CD4-positive, alpha-beta T cell treated with Interleukin-10 for 1 hour (primary cell): ENCODE measurements at regions not wholly inside any gene's neighbourhood (a gene's known extent, or its start where the extent isn't known, plus 50 kb on each side); places are given as distances from the start of the nearest gene placed in this dataset.
A peak's percentile ranks its signal among the peaks of the same experiment; 100 is the strongest.
"Not testable (repeated sequence)": the region's sequence is repeated elsewhere in the genome, so short reads cannot be mapped to it uniquely, and the experiment has no call there.

ENCODE experiments used
- DNase-seq: peaks from one replicate; pipeline ENCODE4 v3.0.0-alpha.2; 2020

GRCh38 chr12:97938031-97938430, 475.4 kb downstream of the RMST start:
- DNase-seq = no peak

DNA sequence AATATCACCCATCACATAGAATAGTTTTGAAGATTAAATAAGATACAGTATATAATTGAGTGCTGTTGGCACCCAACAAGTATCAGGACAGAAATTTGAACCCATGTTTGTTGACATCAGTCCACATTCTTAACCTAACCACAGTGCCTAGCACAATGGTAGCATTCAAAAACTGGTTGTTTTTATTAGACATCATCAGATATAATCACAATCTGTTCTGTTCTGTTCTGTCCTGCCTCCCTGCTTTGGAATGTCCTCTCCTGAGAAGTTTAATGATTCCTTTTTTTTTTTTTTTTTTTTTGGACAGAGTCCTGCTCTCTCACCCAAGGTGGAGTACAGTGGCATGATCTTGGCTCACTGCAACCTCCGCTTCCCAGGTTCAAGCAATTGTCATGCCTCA, 476.6 kb downstream of the RMST start:
- DNase-seq = no peak

DNA sequence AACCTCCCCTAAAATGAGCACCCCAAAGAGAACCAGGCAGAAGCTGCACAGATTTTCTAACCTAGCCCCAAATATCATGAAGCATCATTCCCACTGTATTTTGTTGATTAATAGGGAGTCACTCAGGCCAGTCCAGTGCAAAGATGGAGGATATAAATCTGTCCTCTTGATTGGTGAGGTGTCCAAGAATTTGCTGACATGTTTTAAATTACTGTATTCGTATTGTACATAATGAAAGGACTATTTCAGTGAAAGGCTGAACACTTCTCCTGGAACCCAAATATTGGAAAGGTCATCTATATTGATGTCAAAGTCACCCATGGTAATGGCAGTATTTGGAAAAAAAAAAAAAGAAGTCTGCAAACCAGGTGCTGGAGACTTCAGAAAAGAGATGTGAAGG, 477.5 kb downstream of the RMST start:
- DNase-seq = no peak

DNA sequence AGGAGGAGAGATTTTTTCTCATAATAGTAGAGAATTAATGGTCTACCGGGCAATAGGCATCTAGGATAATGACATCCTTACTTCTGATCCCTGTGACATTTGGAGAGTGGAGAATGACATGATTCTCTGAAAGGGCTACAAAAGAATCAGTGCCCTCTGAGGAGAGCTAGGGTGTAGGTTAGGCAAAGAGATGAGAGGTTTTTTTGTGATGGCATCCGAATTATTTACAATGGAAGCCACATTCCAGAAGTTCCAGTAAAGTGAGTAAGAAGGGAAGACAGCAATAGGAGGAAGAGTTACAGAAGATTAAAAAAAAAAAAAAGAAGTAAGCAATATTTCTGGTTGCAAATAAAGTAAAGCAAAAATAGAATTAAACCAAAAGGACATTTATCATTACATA, 478.0 kb downstream of the RMST start:
- DNase-seq = no peak

- DNase-seq = no peak
Measured at GRCh38 chr12:97941686-97942354, 479.2 kb downstream of the RMST start.

DNA sequence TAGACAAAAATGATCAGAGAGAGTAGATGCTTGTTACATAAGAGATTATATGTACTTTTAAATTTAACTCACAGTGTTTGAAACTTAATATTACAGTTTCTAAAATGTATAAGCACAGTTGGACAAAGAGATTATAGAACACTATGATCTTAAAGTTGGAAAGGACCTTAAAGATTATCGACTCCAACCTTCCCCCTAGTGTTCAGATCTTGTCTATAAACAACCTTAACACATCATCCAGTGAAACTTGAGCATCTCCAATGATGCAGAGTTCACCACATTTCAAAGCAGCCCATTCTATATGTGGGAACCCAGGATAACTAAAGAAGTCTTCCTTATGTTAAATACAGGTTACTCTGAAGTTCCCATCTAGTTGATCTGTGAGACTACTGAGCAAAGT, 480.8 kb downstream of the RMST start:
- DNase-seq = no peak

DNA sequence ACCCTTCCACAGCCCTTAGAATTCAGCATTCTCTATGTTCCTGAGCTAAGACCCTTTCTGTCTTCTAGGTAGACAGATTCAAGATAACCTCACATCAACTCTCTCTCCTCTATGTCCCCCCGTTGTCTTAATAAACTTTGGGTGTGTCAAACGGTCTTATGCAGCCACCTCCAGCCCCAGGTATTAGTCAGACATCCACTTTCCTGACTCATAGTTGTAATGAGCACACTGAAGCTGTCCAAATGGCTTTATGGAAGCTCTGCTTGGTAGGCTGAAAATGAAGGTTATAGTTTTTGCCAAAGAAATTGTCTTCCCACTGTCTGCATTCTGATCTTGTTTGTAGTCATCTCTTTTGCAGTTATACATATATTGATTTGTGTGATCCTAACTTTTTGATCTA, 482.0 kb downstream of the RMST start:
- no peak for DNase-seq

- DNase-seq = no peak
Measured at GRCh38 chr12:97946701-97947100, 484.1 kb downstream of the RMST start.

DNA sequence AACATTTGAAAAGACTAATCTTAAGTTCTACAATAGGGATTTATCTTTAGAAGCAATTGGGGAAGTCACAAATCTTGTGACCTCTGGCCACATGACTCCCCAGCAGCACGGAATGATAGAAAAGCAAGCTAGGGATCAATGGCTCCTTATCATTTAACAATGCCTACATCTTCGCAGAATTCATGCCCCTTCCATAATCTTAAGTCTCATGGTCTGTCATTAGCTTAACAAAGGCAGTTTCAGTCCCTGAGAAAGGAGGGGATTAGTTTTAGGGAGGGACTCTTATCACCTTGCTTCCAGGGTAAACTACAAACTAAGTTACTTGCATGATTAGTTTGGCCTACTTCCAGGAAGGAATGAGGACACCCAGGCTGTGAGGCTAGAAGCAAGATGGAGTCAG, 486.0 kb downstream of the RMST start:
- no peak for DNase-seq

DNA sequence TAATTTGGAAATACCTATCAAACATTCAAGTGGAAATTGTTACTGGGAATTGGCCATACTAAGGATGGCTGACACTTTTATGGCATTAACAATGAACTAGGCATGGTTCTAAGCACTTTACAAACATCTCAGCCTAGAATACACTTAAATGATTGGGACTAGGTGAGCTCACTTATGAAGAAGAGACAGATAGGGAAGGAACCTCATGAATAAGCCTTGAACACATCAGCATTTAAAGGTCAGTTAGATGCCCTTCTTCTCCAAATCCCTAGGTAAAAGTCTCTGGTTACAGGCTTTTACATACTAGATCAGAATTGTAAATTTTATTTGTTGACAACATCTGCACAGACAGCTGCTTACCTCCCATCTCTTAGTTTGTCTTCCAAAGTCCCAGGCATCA, 488.6 kb downstream of the RMST start:
- no peak for DNase-seq

GRCh38 chr12:97951717-97952116, 489.1 kb downstream of the RMST start:
- no peak for DNase-seq

GRCh38 chr12:97957109-97957508, 494.5 kb downstream of the RMST start:
- DNase-seq = no peak

DNA sequence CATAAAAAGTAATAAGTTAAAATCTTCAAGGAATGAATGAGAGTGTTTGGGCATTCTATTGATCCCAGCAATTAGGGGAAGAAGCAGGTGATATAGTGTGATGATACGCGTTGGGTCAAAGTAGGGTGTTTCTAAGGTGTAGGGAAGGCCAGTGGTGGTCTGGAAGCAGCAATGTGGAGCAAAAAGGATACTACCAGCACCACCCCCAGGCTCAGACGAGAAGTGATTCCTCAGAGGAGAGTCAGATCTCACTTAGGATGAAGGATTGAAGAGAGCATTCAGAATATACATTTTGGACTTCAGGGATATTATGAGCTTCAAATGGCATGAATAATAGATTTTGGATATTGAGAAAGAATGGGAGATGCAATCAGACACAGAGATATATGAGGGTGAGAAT, 497.6 kb downstream of the RMST start:
- DNase-seq = no peak

- peak; percentile 7 for DNase-seq
Measured at GRCh38 chr12:97960741-97961608, 498.4 kb downstream of the RMST start.

GRCh38 chr12:97967831-97968230, 505.2 kb downstream of the RMST start:
- DNase-seq = no peak

- DNase-seq = no peak
Measured at GRCh38 chr12:97968641-97969197, 506.1 kb downstream of the RMST start.

DNA sequence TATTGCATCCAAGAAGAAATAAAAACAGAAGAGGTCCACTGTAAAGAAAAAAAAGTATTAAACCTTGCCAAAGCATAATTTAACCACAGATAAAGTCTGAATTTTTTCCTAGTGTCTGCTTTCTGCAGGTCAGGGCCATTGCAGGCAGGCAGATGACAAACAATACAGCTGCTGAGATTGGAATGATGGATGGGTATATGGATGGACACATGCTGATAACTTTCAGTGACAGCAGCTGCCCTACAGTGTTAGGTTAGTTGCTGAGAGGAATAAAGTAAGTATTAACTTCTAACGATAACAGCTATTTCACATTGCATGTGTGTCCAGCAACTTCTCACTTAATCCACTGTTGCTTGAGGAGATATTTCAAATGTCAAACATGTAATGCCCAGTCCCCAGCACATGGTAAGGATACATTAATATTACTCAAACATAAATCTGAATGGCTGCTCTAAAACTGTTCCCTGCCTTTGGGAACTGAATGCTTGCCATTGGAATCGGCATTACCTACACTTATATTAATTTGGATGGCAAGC, 515.3 kb downstream of the RMST start:
- DNase-seq = no peak

- DNase-seq = no peak
Measured at GRCh38 chr12:97982684-97983083, 520.1 kb downstream of the RMST start.

DNA sequence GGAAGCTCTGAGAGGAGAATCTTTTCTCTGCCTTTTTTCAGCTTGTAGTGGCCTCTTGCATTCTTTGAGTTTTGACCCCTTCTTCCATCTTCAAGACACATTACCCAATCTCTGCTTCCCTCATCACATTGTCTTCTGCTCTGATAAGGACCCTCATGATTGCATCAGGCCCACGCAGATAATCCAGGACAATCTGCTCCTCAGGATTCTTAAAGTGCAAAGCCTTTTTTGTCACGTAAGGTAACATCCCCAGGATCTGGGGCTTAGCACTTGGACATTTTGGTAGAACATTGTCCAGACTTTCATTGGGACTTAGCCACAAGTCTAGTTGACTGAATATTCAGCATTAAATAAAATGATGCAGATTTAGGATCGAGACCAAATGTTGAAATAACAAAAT, 521.2 kb downstream of the RMST start:
- no peak for DNase-seq

DNA sequence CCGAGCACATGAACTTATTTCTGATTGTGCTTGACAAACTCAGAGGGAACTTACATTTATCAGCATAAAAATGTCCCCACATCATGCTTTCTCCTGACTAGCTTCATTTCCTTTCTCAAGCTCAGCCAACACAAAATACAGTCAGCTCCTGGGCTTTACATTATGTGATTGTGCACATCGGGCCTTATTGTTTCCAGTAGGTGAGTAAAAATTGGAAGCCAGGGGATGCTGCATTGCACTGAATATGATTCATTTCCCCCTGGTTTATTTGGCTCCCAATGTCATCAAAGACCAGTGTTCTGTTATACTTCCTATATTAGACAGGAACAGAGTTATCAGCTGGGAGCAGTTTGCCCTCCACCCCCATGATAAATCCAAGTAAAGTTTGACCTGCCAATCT, 521.8 kb downstream of the RMST start:
- no peak for DNase-seq

DNA sequence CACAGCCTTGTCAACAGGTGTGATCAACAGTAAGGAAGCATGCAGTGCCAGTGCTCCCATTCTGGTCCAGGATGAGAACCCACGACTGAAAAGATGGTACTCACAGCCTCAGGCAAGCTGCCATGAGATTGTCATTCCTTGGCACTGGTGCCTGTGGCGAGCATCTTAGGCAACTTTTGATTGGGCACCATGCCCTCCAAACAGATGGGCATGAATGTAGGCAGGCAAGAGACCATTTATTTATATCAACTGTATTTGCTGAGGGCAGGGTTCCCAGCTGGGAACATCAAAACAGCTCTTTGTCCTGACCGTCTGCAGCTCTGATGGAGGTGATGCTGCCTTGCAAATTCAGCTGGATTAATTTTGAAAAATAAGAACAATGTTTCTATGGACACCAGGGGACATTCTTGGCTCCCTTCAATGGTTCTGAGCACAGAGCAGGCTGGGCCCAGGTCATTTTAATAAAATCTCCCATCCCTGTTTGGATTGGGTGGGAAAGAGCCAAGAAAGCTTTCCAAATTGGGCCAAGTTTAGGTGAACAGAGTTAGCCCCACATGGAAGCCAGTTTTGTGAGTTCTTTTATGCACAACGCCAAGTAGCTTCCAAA, 522.5 kb downstream of the RMST start:
- DNase-seq = no peak

GRCh38 chr12:97985834-97986233, 523.2 kb downstream of the RMST start:
- no peak for DNase-seq

DNA sequence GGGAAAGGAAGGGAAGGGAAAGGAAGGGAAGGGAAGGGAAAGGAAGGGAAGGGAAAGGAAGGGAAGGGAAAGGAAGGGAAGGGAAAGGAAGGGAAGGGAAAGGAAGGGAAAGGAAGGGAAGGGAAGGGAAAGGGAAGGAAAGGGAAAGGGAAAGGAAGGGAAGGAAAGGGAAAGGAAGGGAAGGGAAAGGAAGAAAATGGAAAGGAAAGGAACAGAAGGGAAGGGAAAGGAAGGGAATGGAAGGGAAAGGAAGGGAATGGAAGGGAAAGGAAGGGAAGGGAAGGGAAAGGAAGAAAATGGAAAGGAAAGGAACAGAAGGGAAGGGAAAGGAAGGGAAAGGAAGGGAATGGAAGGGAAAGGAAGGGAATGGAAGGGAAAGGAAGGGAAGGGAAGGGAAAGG, 526.0 kb downstream of the RMST start:
- not testable (repeated sequence) for DNase-seq
